ENCODE measurements at regions not wholly inside any gene's neighbourhood (a gene's known extent, or its start where the extent isn't known, plus 50 kb on each side); places are given as distances from the start of the nearest gene placed in this dataset.

GRCh38 chr5:118044169-118044568 is 944.2 kb downstream of the DTWD2 start:
- no peak for DNase-seq (ENCODE audit: low read depth)

- no peak for DNase-seq (ENCODE audit: low read depth)
Observed at GRCh38 chr5:118043531-118043930, 944.8 kb downstream of the DTWD2 start.

GRCh38 chr5:118042076-118042475 is 946.3 kb downstream of the DTWD2 start:
- DNase-seq (ENCODE audit: low read depth): no peak

- no peak for DNase-seq (ENCODE audit: low read depth)
Observed at GRCh38 chr5:118040496-118040895, 947.9 kb downstream of the DTWD2 start.

GRCh38 chr5:118033686-118034338 is 954.5 kb downstream of the DTWD2 start:
- DNase-seq (ENCODE audit: low read depth): no peak

GRCh38 chr5:118029807-118030206 is 958.5 kb downstream of the DTWD2 start:
- no peak for DNase-seq (ENCODE audit: low read depth)

- no peak for DNase-seq (ENCODE audit: low read depth)
Observed at GRCh38 chr5:118022062-118022461, 966.3 kb downstream of the DTWD2 start.

GRCh38 chr5:118017536-118017935 is 970.8 kb downstream of the DTWD2 start:
- DNase-seq (ENCODE audit: low read depth): no peak

GRCh38 chr5:118016396-118016795 is 972.0 kb downstream of the DTWD2 start:
- no peak for DNase-seq (ENCODE audit: low read depth)

GRCh38 chr5:118015511-118015910 is 972.8 kb downstream of the DTWD2 start:
- no peak for DNase-seq (ENCODE audit: low read depth)

GRCh38 chr5:118009741-118010297 is 978.5 kb downstream of the DTWD2 start:
- no peak for DNase-seq (ENCODE audit: low read depth)

- no peak for DNase-seq (ENCODE audit: low read depth)
Observed at GRCh38 chr5:118008779-118009178, 979.6 kb downstream of the DTWD2 start.

GRCh38 chr5:118007262-118007661 is 981.1 kb downstream of the DTWD2 start:
- DNase-seq (ENCODE audit: low read depth): no peak

- DNase-seq (ENCODE audit: low read depth): no peak
Observed at GRCh38 chr5:118006219-118006618, 982.1 kb downstream of the DTWD2 start.

GRCh38 chr5:117999939-118000549 is 988.3 kb downstream of the DTWD2 start:
- no peak for DNase-seq (ENCODE audit: low read depth)

GRCh38 chr5:117982691-117983090 is 1005.7 kb downstream of the DTWD2 start:
- DNase-seq (ENCODE audit: low read depth): no peak

- DNase-seq (ENCODE audit: low read depth): no peak
Observed at GRCh38 chr5:117973785-117974184, 1014.6 kb downstream of the DTWD2 start.

GRCh38 chr5:117955831-117956230 is 1032.5 kb downstream of the DTWD2 start:
- no peak for DNase-seq (ENCODE audit: low read depth)

- DNase-seq (ENCODE audit: low read depth): no peak
Observed at GRCh38 chr5:117954331-117954730, 1034.0 kb downstream of the DTWD2 start.

GRCh38 chr5:117953272-117953671 is 1035.1 kb downstream of the DTWD2 start:
- DNase-seq (ENCODE audit: low read depth): no peak

GRCh38 chr5:117947836-117948235 is 1040.5 kb downstream of the DTWD2 start:
- DNase-seq (ENCODE audit: low read depth): no peak

GRCh38 chr5:117947121-117947520 is 1041.2 kb downstream of the DTWD2 start:
- DNase-seq (ENCODE audit: low read depth): no peak

GRCh38 chr5:117945258-117945657 is 1043.1 kb downstream of the DTWD2 start:
- DNase-seq (ENCODE audit: low read depth): no peak

- no peak for DNase-seq (ENCODE audit: low read depth)
Observed at GRCh38 chr5:117943541-117943940, 1044.8 kb downstream of the DTWD2 start.

Data from stimulated activated CD8-positive, alpha-beta memory T cell treated with anti-CD3 and anti-CD28 coated beads, Interleukin-15, amount 100 ng/mL, for 1 hour (primary cell).